Astrocyte (in vitro differentiated cells and primary cell): ENCODE measurements at regions not wholly inside any gene's neighbourhood (a gene's known extent, or its start where the extent isn't known, plus 50 kb on each side); places are given as distances from the start of the nearest gene placed in this dataset.

Experiments
- CTCF ChIP-seq: IDR thresholded peaks from 2 replicates; pipeline ENCODE4 v1.5.1; 2011; ENCODE audit warnings: low read depth, mild to moderate bottlenecking, inconsistent platforms, low read length, moderate library complexity; ENCODE audit not compliant: insufficient read depth
- EZH2 ChIP-seq: IDR thresholded peaks from 2 replicates; pipeline ENCODE4 v1.6.1; 2012; ENCODE audit warnings: mild to moderate bottlenecking, low read length, inconsistent platforms; ENCODE audit not compliant: insufficient read depth

- TF ChIP-seq EZH2 = no peak
- no peak for TF ChIP-seq CTCF
These were observed 277.6 kb upstream of the DACH1 start for GRCh38 chr13:72144636-72145035.
